Stomach smooth muscle (tissue), 2 donors: ENCODE measurements at regions not wholly inside any gene's neighbourhood (a gene's known extent, or its start where the extent isn't known, plus 50 kb on each side); places are given as distances from the start of the nearest gene placed in this dataset.
"Not testable (repeated sequence)": the region's sequence is repeated elsewhere in the genome, so short reads cannot be mapped to it uniquely, and the experiment has no call there.

ENCODE experiments used
- H3K27ac ChIP-seq: one replicate; pipeline ENCODE4 v1.7.0; 2013; ENCODE audit warnings: mild to moderate bottlenecking, low read length, inconsistent platforms
- H3K27me3 ChIP-seq, 2 donors: one replicate each; pipeline ENCODE4 v1.7.0; 2013; ENCODE audit warnings: low read length in 2 of 2; ENCODE audit not compliant: insufficient read depth in 2 of 2, control insufficient read depth in 1 of 2
- H3K36me3 ChIP-seq, 2 donors: one replicate each; pipeline ENCODE4 v1.7.0; 2013; ENCODE audit warnings: low read length in 2 of 2; ENCODE audit not compliant: control insufficient read depth in 2 of 2, insufficient read depth in 2 of 2
- H3K4me1 ChIP-seq: one replicate; pipeline ENCODE4 v1.7.0; 2013; ENCODE audit warnings: low read length; ENCODE audit not compliant: control insufficient read depth, insufficient read depth
- H3K4me3 ChIP-seq, 2 donors: one replicate each; pipeline ENCODE4 v1.7.0; 2013; ENCODE audit warnings: low read length in 2 of 2
- H3K9ac ChIP-seq, 2 donors: one replicate each; pipeline ENCODE4 v1.7.0; 2013; ENCODE audit warnings: low read length in 2 of 2, mild to moderate bottlenecking in 1 of 2
- H3K9me3 ChIP-seq, 2 donors: one replicate each; pipeline ENCODE4 v1.7.0; 2013; ENCODE audit warnings: low read length in 2 of 2; ENCODE audit not compliant: control insufficient read depth in 2 of 2
- donor health status: healthy.
- donor health status: Pancreatic carcinoma.

- no peak overlapping the region for H3K27ac ChIP-seq
- no peaks in the 10 kb centered on the region for H3K9me3 ChIP-seq
- H3K9ac ChIP-seq, result no peak overlapping the region
- no peaks in the 10 kb centered on the region for H3K4me1 ChIP-seq
- no peaks in the 10 kb centered on the region for H3K36me3 ChIP-seq
- no peaks in the 10 kb centered on the region for H3K27me3 ChIP-seq
- H3K4me3 ChIP-seq, result no peak overlapping the region
Observed at GRCh38 chr4:54445866-54446265, 211.9 kb upstream of the KIT start.

GRCh38 chr4:54446581-54446980 is 211.2 kb upstream of the KIT start:
- Histone ChIP-seq H3K4me3 (no peak overlapping the region), H3K4me1 (no peaks in the 10 kb centered on the region), H3K9ac (no peak overlapping the region), H3K27me3 (no peaks in the 10 kb centered on the region), H3K27ac (no peak overlapping the region), H3K9me3 (no peaks in the 10 kb centered on the region), H3K36me3 (no peaks in the 10 kb centered on the region)

- no peak overlapping the region for H3K4me3 ChIP-seq
- no peak overlapping the region for H3K27ac ChIP-seq
- H3K9me3 ChIP-seq, result no peaks in the 10 kb centered on the region
Observed at GRCh38 chr4:54447304-54447703, 210.5 kb upstream of the KIT start.

GRCh38 chr4:54449999-54450398 is 207.8 kb upstream of the KIT start:
- Histone ChIP-seq H3K36me3 (no peaks in the 10 kb centered on the region), H3K9me3 (no peaks in the 10 kb centered on the region), H3K4me1 (no peaks in the 10 kb centered on the region), H3K27me3 (no peaks in the 10 kb centered on the region), H3K4me3 (no peak overlapping the region), H3K27ac (no peak overlapping the region), H3K9ac (no peak overlapping the region)

More at GRCh38 chr4:54447304-54447703, 210.5 kb upstream of the KIT start:
- Histone ChIP-seq H3K9ac (no peak overlapping the region), H3K27me3 (no peaks in the 10 kb centered on the region), H3K4me1 (no peaks in the 10 kb centered on the region), H3K36me3 (no peaks in the 10 kb centered on the region)

- not testable (repeated sequence) for H3K27me3 ChIP-seq, H3K36me3 ChIP-seq, H3K9ac ChIP-seq, H3K27ac ChIP-seq, H3K9me3 ChIP-seq, H3K4me3 ChIP-seq, H3K4me1 ChIP-seq
Observed at GRCh38 chr4:54466960-54467359, 190.8 kb upstream of the KIT start.

GRCh38 chr4:54473077-54473545 is 184.6 kb upstream of the KIT start:
- H3K9me3 ChIP-seq, result peaks cover 0 to 3% of the 10 kb centered on the region in 2 donors
- no peak overlapping the region for H3K9ac ChIP-seq
- H3K27ac ChIP-seq, result no peak overlapping the region

GRCh38 chr4:54473798-54474197 is 184.0 kb upstream of the KIT start:
- no peak overlapping the region for H3K4me3 ChIP-seq
- peaks cover 0 to 1% of the 10 kb centered on the region in 2 donors for H3K9me3 ChIP-seq
- H3K27me3 ChIP-seq, result no peaks in the 10 kb centered on the region
- no peaks in the 10 kb centered on the region for H3K4me1 ChIP-seq
- H3K9ac ChIP-seq, result no peak overlapping the region
- H3K27ac ChIP-seq, result no peak overlapping the region
- H3K36me3 ChIP-seq, result no peaks in the 10 kb centered on the region

More at GRCh38 chr4:54473077-54473545, 184.6 kb upstream of the KIT start:
- Histone ChIP-seq H3K36me3 (no peaks in the 10 kb centered on the region), H3K27me3 (no peaks in the 10 kb centered on the region), H3K4me1 (no peaks in the 10 kb centered on the region), H3K4me3 (no peak overlapping the region)

- no peak overlapping the region for H3K27ac ChIP-seq
- H3K4me3 ChIP-seq, result no peak overlapping the region
- peaks cover 3 to 4% of the 10 kb centered on the region in 2 donors for H3K9me3 ChIP-seq
- H3K36me3 ChIP-seq, result no peaks in the 10 kb centered on the region
- no peak overlapping the region for H3K9ac ChIP-seq
- no peaks in the 10 kb centered on the region for H3K4me1 ChIP-seq
- H3K27me3 ChIP-seq, result no peaks in the 10 kb centered on the region
Observed at GRCh38 chr4:54475546-54475945, 182.2 kb upstream of the KIT start.

GRCh38 chr4:54482529-54483200 is 175.1 kb upstream of the KIT start:
- Histone ChIP-seq H3K9ac (no peak overlapping the region), H3K4me3 (no peak overlapping the region), H3K27ac (no peak overlapping the region), H3K9me3 (peaks cover 3 to 4% of the 10 kb centered on the region in 2 donors), H3K36me3 (no peaks in the 10 kb centered on the region), H3K27me3 (no peaks in the 10 kb centered on the region), H3K4me1 (no peaks in the 10 kb centered on the region)

- Histone ChIP-seq H3K27ac (no peak overlapping the region), H3K27me3 (no peaks in the 10 kb centered on the region), H3K36me3 (no peaks in the 10 kb centered on the region), H3K4me3 (no peak overlapping the region), H3K9ac (no peak overlapping the region), H3K9me3 (peaks cover under 1 to 4% of the 10 kb centered on the region in 2 donors), H3K4me1 (no peaks in the 10 kb centered on the region)
Observed at GRCh38 chr4:54484383-54484782, 173.4 kb upstream of the KIT start.

GRCh38 chr4:54487491-54487890 is 170.3 kb upstream of the KIT start:
- Histone ChIP-seq H3K4me3 (no peak overlapping the region), H3K9me3 (no peaks in the 10 kb centered on the region), H3K27ac (no peak overlapping the region), H3K27me3 (no peaks in the 10 kb centered on the region), H3K4me1 (no peaks in the 10 kb centered on the region), H3K9ac (no peak overlapping the region), H3K36me3 (no peaks in the 10 kb centered on the region)
